ENCODE measurements at regions not wholly inside any gene's neighbourhood (a gene's known extent, or its start where the extent isn't known, plus 50 kb on each side); places are given as distances from the start of the nearest gene placed in this dataset.

GRCh38 chr17:12567077-12568053 lies 98.3 kb upstream of the MYOCD start:
- TF ChIP-seq, protein P1, sequence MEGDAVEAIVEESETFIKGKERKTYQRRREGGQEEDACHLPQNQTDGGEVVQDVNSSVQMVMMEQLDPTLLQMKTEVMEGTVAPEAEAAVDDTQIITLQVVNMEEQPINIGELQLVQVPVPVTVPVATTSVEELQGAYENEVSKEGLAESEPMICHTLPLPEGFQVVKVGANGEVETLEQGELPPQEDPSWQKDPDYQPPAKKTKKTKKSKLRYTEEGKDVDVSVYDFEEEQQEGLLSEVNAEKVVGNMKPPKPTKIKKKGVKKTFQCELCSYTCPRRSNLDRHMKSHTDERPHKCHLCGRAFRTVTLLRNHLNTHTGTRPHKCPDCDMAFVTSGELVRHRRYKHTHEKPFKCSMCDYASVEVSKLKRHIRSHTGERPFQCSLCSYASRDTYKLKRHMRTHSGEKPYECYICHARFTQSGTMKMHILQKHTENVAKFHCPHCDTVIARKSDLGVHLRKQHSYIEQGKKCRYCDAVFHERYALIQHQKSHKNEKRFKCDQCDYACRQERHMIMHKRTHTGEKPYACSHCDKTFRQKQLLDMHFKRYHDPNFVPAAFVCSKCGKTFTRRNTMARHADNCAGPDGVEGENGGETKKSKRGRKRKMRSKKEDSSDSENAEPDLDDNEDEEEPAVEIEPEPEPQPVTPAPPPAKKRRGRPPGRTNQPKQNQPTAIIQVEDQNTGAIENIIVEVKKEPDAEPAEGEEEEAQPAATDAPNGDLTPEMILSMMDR (IDR thresholded peaks at IDR 0.05): no peak
- TF ChIP-seq POLR2AphosphoS5 (IDR thresholded peaks at IDR 0.05; ENCODE audit: insufficient read depth in 1 of 2, low read depth in 1 of 2): no peak
